ENCODE measurements at regions not wholly inside any gene's neighbourhood (a gene's known extent, or its start where the extent isn't known, plus 50 kb on each side); places are given as distances from the start of the nearest gene placed in this dataset.

DNA sequence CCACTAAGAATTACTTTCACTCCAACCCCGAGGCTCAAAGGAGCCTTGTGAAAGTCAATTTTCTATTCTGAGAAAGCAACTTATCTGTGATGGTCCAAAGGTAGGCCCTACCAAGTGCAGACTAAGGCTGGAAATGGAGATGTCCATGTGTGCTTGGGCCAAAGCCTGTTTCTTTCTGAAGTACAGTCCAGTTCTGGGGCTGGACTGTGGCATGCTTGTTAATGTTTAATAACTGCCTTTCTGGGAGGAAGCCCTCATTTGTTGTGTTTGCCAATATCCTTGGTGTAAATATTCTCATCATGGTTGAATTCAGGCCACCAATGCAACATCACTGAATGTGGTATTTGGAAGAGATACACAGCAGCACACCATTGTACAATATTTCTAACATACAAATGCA lies 182.3 kb upstream of the BCL6 start:
- Histone ChIP-seq H3K27ac (no peak overlapping the region), H3K36me3 (ENCODE audit: low read depth, missing control alignments) (no peaks in the 10 kb centered on the region), H3K4me1 (no peaks in the 10 kb centered on the region), H3K9me3 (no peaks in the 10 kb centered on the region), H3K27me3 (no peaks in the 10 kb centered on the region), H3K4me3 (no peak overlapping the region)
- TF ChIP-seq POLR2A (IDR thresholded peaks at IDR 0.05) = no peak
- TF ChIP-seq, protein P1, sequence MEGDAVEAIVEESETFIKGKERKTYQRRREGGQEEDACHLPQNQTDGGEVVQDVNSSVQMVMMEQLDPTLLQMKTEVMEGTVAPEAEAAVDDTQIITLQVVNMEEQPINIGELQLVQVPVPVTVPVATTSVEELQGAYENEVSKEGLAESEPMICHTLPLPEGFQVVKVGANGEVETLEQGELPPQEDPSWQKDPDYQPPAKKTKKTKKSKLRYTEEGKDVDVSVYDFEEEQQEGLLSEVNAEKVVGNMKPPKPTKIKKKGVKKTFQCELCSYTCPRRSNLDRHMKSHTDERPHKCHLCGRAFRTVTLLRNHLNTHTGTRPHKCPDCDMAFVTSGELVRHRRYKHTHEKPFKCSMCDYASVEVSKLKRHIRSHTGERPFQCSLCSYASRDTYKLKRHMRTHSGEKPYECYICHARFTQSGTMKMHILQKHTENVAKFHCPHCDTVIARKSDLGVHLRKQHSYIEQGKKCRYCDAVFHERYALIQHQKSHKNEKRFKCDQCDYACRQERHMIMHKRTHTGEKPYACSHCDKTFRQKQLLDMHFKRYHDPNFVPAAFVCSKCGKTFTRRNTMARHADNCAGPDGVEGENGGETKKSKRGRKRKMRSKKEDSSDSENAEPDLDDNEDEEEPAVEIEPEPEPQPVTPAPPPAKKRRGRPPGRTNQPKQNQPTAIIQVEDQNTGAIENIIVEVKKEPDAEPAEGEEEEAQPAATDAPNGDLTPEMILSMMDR (IDR thresholded peaks at IDR 0.05) = no peak
- DNase-seq = no peak
- 93 to 100% methylated on average over 1 of the region's 1 CpG for WGBS, 2 donors
- intact Hi-C loops (cut with DNase I; ENCODE audit: low total_unique reads) = no loop called here

GRCh38 chr3:187929112-187929816 lies 184.0 kb upstream of the BCL6 start:
- H3K27me3 ChIP-seq = no peaks in the 10 kb centered on the region
- intact Hi-C loops (cut with DNase I; ENCODE audit: low total_unique reads) = no loop called here
- H3K4me1 ChIP-seq = no peaks in the 10 kb centered on the region
- WGBS, 2 donors = 70 to 85% methylated on average over 8 of the region's 8 CpGs
- TF ChIP-seq POLR2A (IDR thresholded peaks at IDR 0.05) = no peak
- TF ChIP-seq, protein P1 (IDR thresholded peaks at IDR 0.05) = no peak
- H3K36me3 ChIP-seq (ENCODE audit: low read depth, missing control alignments) = no peaks in the 10 kb centered on the region
- no peak overlapping the region for H3K4me3 ChIP-seq
- H3K9me3 ChIP-seq = no peaks in the 10 kb centered on the region
- no peak for DNase-seq
- no peak overlapping the region for H3K27ac ChIP-seq

GRCh38 chr3:187930021-187930420 lies 184.8 kb upstream of the BCL6 start:
- Histone ChIP-seq H3K9me3 (no peaks in the 10 kb centered on the region), H3K4me3 (no peak overlapping the region), H3K27me3 (no peaks in the 10 kb centered on the region), H3K4me1 (no peaks in the 10 kb centered on the region), H3K36me3 (ENCODE audit: low read depth, missing control alignments) (no peaks in the 10 kb centered on the region), H3K27ac (no peak overlapping the region)
- TF ChIP-seq, protein P1 (IDR thresholded peaks at IDR 0.05) = no peak
- TF ChIP-seq POLR2A (IDR thresholded peaks at IDR 0.05) = no peak
- WGBS, 2 donors = 71 to 83% methylated on average over 3 of the region's 3 CpGs
- intact Hi-C loops (cut with DNase I; ENCODE audit: low total_unique reads) = no loop called here
- DNase-seq = no peak

DNA sequence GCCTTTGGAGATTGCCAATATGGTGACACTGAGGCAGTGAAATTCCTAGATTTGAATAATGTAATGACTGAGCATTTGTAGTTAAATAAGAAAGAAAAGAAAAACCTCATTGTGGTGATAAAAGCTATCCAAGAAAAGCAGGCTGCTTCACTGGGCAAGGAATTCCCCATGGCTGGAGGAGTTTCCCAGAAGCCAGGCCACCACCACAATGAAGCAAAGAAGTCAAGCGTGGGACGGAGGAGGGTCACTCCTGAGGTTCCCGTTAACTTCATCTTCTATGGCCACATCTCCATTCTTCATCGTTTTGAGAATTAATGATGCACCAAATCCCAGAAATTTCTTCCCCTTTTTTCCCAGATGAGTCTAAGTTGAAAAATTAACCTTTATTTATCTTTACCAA lies 185.8 kb upstream of the BCL6 start:
- H3K9me3 ChIP-seq = no peaks in the 10 kb centered on the region
- no peaks in the 10 kb centered on the region for H3K27me3 ChIP-seq
- H3K4me3 ChIP-seq = no peak overlapping the region
- intact Hi-C loops (cut with DNase I; ENCODE audit: low total_unique reads) = no loop called here
- DNase-seq = no peak
- no peaks in the 10 kb centered on the region for H3K36me3 ChIP-seq (ENCODE audit: low read depth, missing control alignments)
- TF ChIP-seq, protein P1 (IDR thresholded peaks at IDR 0.05) = no peak
- TF ChIP-seq POLR2A (IDR thresholded peaks at IDR 0.05) = no peak
- no peaks in the 10 kb centered on the region for H3K4me1 ChIP-seq
- no peak overlapping the region for H3K27ac ChIP-seq
- WGBS, 2 donors = 70 to 72% methylated on average over 4 of the region's 4 CpGs

- Histone ChIP-seq H3K27me3 (no peaks in the 10 kb centered on the region), H3K4me3 (no peak overlapping the region), H3K36me3 (ENCODE audit: low read depth, missing control alignments) (no peaks in the 10 kb centered on the region), H3K27ac (no peak overlapping the region), H3K4me1 (no peaks in the 10 kb centered on the region), H3K9me3 (no peaks in the 10 kb centered on the region)
- TF ChIP-seq POLR2A (IDR thresholded peaks at IDR 0.05) = no peak
- TF ChIP-seq, protein P1 (IDR thresholded peaks at IDR 0.05) = no peak
- DNase-seq = no peak
- WGBS, 2 donors = 76 to 92% methylated on average over 4 of the region's 4 CpGs
- intact Hi-C loops (cut with DNase I; ENCODE audit: low total_unique reads) = no loop called here
Measured at GRCh38 chr3:187931770-187932278, 186.6 kb upstream of the BCL6 start.
